Natural killer cell (primary cell): ENCODE measurements at regions not wholly inside any gene's neighbourhood (a gene's known extent, or its start where the extent isn't known, plus 50 kb on each side); places are given as distances from the start of the nearest gene placed in this dataset.

Experiments used
- ATAC-seq, 3 donors: fragments of 150-1000 bp in 2 of 3; fragments of 200-7000 bp in 1 of 3; cut with Tn5 transposase; 1 replicate in 1 of 3; 2 replicates in 2 of 3; pipeline ENCODE4 v1.10.0; 2021; ENCODE audit warnings: mild to moderate bottlenecking in 2 of 3, moderate library complexity in 2 of 3
- DNase-seq, 2 donors: peaks; one replicate each; pipeline versions ENCODE4 v3.0.0 to v3.0.0-alpha.2; 2013 to 2021; ENCODE audit warnings: mixed read lengths in 1 of 2
- H3K27ac ChIP-seq: one replicate; pipeline ENCODE4 v1.5.1; 2013; ENCODE audit warnings: mild to moderate bottlenecking, low read length
- H3K27me3 ChIP-seq: one replicate; pipeline ENCODE4 v1.6.1; 2013; ENCODE audit warnings: low read length; ENCODE audit not compliant: control insufficient read depth, insufficient read depth
- H3K36me3 ChIP-seq: one replicate; pipeline ENCODE4 v1.6.1; 2013; ENCODE audit warnings: low read length; ENCODE audit not compliant: control insufficient read depth, insufficient read depth
- H3K4me1 ChIP-seq: one replicate; pipeline ENCODE4 v1.6.1; 2013; ENCODE audit warnings: low read length; ENCODE audit not compliant: control insufficient read depth, insufficient read depth
- H3K4me3 ChIP-seq: one replicate; pipeline ENCODE4 v1.5.1; 2013; ENCODE audit warnings: low read length
- H3K9me3 ChIP-seq: one replicate; pipeline ENCODE4 v1.6.1; 2013; ENCODE audit warnings: low read length; ENCODE audit not compliant: control insufficient read depth, insufficient read depth
- H3K27ac Mint-ChIP-seq, 2 donors: one replicate each; pipeline ENCODE4 v1.8.0; 2022; ENCODE audit warnings: mild to moderate bottlenecking in 2 of 2, mixed read lengths in 2 of 2, moderate library complexity in 1 of 2
- H3K27me3 Mint-ChIP-seq, 2 donors: one replicate each; pipeline ENCODE4 v1.8.0; 2022; ENCODE audit warnings: low read depth in 2 of 2, mixed read lengths in 2 of 2
- H3K36me3 Mint-ChIP-seq: one replicate; pipeline ENCODE4 v1.8.0; 2022; ENCODE audit warnings: mixed read lengths
- H3K4me1 Mint-ChIP-seq, 2 donors: one replicate each; pipeline ENCODE4 v1.8.0; 2022; ENCODE audit warnings: mixed read lengths in 2 of 2
- H3K4me3 Mint-ChIP-seq: one replicate; pipeline ENCODE4 v1.8.0; 2022; ENCODE audit warnings: mild to moderate bottlenecking, moderate library complexity, mixed read lengths
- H3K9me3 Mint-ChIP-seq, 2 donors: one replicate each; pipeline ENCODE4 v1.8.0; 2022; ENCODE audit warnings: mixed read lengths in 2 of 2
- WGBS: methylation state at CpG from one replicate; pipeline ENCODE4 v1.1.7; 2013; ENCODE audit warnings: missing lambda C conversion rate; ENCODE audit not compliant: insufficient coverage; 5-methylcytosine and 5-hydroxymethylcytosine counted together
- intact Hi-C: fragments of 100-400 bp; cut with micrococcal nuclease; formaldehyde crosslinking; loops from one replicate; pipeline ENCODE4 v1.14.2; 2022
- TF ChIP-seq, protein P1 (sequence below): fragments of 200-600 bp; IDR thresholded peaks from one replicate; pipeline ENCODE4 v1.8.0; 2022; ENCODE audit warnings: antibody characterized with exemption

DNA sequence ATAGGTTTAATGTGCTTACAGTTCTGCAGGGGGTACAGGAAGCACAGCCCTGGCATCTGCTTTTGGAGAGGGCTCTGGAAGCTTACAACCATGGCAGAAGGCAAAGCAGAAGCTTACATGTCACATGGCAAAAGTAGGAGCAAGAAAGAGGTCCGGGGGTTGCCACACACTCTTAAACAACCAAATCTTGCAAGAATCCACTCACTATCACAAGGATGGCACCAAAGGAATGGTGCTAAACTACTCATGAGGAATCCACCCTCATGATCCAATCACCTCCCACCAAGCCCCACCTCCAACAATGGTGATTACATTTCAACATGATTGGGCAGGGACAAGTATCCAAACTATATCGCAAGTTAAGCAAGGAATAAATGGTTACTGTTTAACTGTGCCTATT is 255.8 kb upstream of the AVPR1A start:
- H3K4me1 Mint-ChIP-seq: peaks cover 0 to 19% of the 10 kb centered on the region in 2 donors
- H3K27ac Mint-ChIP-seq: no peak overlapping the region

DNA sequence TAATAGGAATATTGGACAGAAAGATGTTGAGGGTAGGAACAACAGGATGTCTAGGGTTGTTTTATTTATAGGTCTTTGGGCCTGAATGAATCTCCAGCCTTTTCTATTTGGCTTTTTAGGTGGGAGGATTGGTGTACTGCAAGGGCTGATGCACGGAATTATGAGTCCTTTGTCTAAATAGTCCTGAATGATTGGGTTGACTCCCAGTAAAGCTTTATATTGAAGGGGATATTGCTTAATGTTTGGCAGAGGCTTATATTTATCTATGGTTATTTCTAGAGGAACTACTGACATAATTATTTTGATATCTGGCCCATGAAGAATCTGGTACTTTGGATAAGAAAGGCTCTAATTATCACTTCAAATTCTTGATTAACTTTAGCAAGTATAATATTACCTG is 253.6 kb upstream of the AVPR1A start:
- ATAC-seq (no peak), DNase-seq (no peak)
- Mint-ChIP-seq H3K36me3 (no peaks in the 10 kb centered on the region), H3K9me3 (peaks cover 0 to 5% of the 10 kb centered on the region in 2 donors), H3K4me1 (peaks cover 0 to 5% of the 10 kb centered on the region in 2 donors), H3K4me3 (no peak overlapping the region), H3K27me3 (no peaks in the 10 kb centered on the region), H3K27ac (no peak overlapping the region)
- Histone ChIP-seq H3K4me1 (no peaks in the 10 kb centered on the region), H3K4me3 (no peak overlapping the region), H3K9me3 (no peaks in the 10 kb centered on the region), H3K36me3 (no peaks in the 10 kb centered on the region), H3K27me3 (no peaks in the 10 kb centered on the region), H3K27ac (no peak overlapping the region)
- no CpG with 5 or more reads among the region's 1 CpG for WGBS
- TF ChIP-seq, protein P1, sequence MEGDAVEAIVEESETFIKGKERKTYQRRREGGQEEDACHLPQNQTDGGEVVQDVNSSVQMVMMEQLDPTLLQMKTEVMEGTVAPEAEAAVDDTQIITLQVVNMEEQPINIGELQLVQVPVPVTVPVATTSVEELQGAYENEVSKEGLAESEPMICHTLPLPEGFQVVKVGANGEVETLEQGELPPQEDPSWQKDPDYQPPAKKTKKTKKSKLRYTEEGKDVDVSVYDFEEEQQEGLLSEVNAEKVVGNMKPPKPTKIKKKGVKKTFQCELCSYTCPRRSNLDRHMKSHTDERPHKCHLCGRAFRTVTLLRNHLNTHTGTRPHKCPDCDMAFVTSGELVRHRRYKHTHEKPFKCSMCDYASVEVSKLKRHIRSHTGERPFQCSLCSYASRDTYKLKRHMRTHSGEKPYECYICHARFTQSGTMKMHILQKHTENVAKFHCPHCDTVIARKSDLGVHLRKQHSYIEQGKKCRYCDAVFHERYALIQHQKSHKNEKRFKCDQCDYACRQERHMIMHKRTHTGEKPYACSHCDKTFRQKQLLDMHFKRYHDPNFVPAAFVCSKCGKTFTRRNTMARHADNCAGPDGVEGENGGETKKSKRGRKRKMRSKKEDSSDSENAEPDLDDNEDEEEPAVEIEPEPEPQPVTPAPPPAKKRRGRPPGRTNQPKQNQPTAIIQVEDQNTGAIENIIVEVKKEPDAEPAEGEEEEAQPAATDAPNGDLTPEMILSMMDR: no peak
- intact Hi-C loops: no loop called here

More for the DNA sequence above, 255.8 kb upstream of the AVPR1A start:
- Histone ChIP-seq H3K27ac (no peak overlapping the region), H3K36me3 (no peaks in the 10 kb centered on the region), H3K4me1 (no peaks in the 10 kb centered on the region), H3K9me3 (no peaks in the 10 kb centered on the region), H3K27me3 (no peaks in the 10 kb centered on the region), H3K4me3 (no peak overlapping the region)
- H3K36me3 Mint-ChIP-seq: no peaks in the 10 kb centered on the region
- peaks cover 0 to 5% of the 10 kb centered on the region in 2 donors for H3K9me3 Mint-ChIP-seq
- DNase-seq (no peak), ATAC-seq (no peak)
- intact Hi-C loops: no loop called here
- H3K27me3 Mint-ChIP-seq: no peaks in the 10 kb centered on the region
- no peak overlapping the region for H3K4me3 Mint-ChIP-seq
- WGBS: 89% methylated on average over 2 of the region's 2 CpGs
- TF ChIP-seq, protein P1: no peak

DNA sequence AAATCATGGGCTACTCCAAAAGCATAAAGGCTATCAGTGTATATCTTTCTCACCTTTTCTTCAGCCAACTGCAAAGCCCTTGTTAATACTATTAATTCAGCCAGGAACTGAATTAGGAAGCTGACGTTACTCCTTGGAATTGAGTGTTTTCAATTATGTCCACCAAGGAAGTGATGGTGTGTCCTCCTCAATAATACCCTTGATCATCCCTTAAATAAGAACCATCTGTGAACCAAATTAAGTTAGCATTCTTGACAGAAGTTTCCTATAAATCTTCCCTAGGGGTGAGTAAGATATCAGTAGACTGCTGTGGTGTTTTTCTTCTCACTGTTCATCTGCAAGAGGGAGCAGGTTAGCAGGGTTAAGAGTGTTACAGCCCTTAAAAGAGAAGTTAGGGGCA is 252.3 kb upstream of the AVPR1A start:
- Histone ChIP-seq H3K36me3 (no peaks in the 10 kb centered on the region), H3K9me3 (peaks cover 5% of the 10 kb centered on the region), H3K4me1 (no peaks in the 10 kb centered on the region), H3K27ac (no peak overlapping the region), H3K4me3 (no peak overlapping the region), H3K27me3 (no peaks in the 10 kb centered on the region)
- 57% methylated on average over 1 of the region's 1 CpG for WGBS
- no peaks in the 10 kb centered on the region for H3K36me3 Mint-ChIP-seq
- H3K4me3 Mint-ChIP-seq: no peak overlapping the region
- H3K27me3 Mint-ChIP-seq: no peaks in the 10 kb centered on the region
- TF ChIP-seq, protein P1: no peak
- DNase-seq: no peak
- ATAC-seq: no peak
- H3K27ac Mint-ChIP-seq: no peak overlapping the region
- intact Hi-C loops: no loop called here
- peaks cover 4 to 7% of the 10 kb centered on the region in 2 donors for H3K9me3 Mint-ChIP-seq
- no peaks in the 10 kb centered on the region for H3K4me1 Mint-ChIP-seq

DNA sequence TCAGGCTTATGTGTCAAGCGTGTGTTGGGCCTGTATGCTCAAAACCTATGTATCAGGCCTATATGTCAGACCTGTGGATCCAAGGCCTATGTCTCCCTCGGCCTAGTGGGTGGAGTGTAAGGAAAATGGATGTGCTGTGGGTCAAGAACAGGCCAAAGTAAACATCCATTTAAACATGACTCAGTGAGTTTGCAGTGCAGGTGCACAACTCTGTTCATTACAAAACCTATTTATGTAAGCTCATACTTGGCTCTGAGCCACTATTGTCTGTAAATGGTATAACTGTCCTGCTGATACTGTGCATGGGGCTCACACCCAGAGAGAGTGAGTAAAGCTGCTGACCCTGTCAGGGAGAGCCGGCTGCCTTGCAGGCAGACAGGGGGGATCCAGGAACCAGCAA is 249.7 kb upstream of the AVPR1A start:
- Mint-ChIP-seq H3K27me3 (no peaks in the 10 kb centered on the region), H3K4me3 (no peak overlapping the region), H3K4me1 (no peaks in the 10 kb centered on the region), H3K36me3 (no peaks in the 10 kb centered on the region), H3K27ac (no peak overlapping the region), H3K9me3 (peaks cover 4 to 8% of the 10 kb centered on the region in 2 donors)
- H3K27ac ChIP-seq: no peak overlapping the region
- H3K27me3 ChIP-seq: no peaks in the 10 kb centered on the region
- H3K4me1 ChIP-seq: no peaks in the 10 kb centered on the region
- peaks cover 5% of the 10 kb centered on the region for H3K9me3 ChIP-seq
- TF ChIP-seq, protein P1: no peak
- no peaks in the 10 kb centered on the region for H3K36me3 ChIP-seq
- WGBS: 89% methylated on average over 3 of the region's 3 CpGs
- DNase-seq (no peak), ATAC-seq (no peak)
- intact Hi-C loops: no loop called here
- H3K4me3 ChIP-seq: no peak overlapping the region
